ENCODE measurements at regions not wholly inside any gene's neighbourhood (a gene's known extent, or its start where the extent isn't known, plus 50 kb on each side); places are given as distances from the start of the nearest gene placed in this dataset.
"Not testable (repeated sequence)": the region's sequence is repeated elsewhere in the genome, so short reads cannot be mapped to it uniquely, and the experiment has no call there.

DNA sequence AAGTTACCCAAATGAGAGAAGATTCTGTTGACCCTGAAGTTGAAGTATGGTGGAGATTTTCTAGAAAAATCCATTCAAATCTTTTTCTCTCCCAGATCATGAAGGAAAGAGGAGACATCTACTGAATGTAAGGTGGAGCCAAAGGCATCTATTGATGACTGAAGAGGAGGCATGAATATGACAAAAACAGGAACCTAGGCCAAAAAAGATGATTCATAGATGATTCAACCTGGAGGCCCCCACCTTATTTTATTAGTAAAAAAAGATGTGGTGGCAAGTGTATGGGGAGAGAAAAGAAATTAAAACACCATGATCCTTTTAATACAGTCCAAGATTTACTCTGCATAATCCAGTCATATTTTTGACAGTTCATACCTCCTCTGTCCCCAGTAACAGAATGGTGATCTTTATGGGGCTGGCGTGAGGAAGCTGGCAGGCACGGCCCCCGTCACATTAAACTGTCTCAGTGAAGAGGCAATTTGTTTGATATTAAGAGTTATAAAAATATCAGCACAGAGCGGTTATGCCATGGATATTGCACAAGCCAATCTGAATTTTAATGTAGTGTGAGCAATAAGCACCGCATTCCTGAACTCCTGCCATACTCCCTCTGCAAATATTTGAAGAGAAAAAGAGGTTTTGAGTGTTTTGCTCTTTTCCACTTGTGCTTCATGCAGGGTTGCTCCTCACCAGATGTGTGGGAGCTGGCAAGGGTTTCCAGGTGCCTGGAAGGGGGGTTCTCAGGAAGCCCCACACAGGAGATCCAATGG, 94.4 kb downstream of the TRIM43 start:
- not testable (repeated sequence) for DNase-seq

DNA sequence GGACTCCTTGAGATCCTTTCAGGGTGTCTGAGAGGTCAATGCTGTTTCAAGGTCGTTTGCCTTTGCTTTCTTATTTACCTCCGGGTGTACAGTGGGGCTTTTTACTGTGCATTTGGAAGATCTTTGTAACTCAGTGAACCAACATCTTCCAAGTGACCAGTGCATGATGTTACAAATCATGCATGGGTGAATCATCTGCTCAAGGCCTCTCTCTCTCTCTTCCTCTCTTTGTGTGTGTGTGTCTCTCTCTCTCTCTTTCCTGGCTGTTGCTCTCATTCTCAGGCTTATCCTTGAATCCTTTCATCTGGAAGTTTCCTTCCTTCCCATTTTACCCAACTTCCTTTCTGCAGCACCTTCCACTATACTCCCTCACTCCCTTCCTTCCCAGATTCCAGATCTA, 96.1 kb downstream of the TRIM43 start:
- not testable (repeated sequence) for DNase-seq

DNA sequence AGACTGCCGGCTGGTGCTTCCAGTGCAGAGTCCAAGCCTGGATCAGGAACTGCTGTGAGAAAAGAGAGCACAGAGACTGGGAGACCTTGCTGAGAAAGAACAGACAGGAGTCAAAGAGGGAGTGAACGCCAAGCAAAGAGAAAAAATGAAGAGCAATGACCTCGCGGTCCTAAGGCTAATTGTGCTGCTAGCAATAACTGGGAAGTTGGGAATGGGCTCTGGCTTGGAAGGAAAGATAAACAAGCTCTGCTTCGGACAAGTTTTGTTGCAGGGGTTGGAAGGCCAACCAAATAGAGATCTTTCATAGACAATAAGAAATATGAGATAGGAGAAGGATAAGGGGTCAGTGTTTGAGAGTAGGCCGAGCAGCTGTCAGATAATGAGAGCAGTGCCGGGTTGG, 99.4 kb downstream of the TRIM43 start:
- DNase-seq: not testable (repeated sequence)

DNA sequence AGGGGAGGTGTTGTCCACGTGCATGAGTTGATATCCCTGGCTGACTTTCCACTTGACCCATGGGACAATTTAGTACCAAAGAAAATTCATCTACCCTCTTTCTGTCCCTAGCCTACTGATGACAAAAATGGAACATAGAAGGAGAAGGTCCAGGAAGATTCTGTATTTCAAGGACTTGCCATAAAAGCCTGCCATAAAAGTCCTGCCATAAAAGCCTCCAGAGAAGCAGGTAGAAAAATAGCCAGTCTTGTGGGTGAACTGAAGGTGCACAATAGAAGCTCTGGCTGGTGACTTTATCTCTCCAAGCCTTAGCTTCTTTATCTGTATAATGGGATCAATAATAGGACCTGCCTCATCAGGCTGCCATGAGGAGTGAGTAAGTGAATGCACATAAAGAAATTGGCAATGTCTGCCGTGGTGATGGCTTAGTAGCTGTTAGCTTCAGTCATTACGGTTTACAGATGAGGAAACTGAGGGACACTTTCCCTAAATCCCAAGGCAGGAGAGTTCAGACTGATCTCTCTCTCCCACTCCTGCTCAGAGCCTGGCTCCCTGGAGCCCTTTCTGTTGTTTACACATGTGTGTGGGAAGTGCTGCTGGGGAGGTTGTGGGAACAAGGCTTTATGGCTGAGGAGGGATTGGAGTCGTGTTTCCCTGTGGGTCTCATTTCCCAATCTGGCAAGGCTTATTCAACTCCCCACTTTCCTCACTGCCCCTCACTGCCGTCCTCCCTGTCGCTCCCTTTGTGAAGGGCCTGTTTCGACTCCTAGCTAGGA, 101.5 kb downstream of the TRIM43 start:
- not testable (repeated sequence) for DNase-seq

DNA sequence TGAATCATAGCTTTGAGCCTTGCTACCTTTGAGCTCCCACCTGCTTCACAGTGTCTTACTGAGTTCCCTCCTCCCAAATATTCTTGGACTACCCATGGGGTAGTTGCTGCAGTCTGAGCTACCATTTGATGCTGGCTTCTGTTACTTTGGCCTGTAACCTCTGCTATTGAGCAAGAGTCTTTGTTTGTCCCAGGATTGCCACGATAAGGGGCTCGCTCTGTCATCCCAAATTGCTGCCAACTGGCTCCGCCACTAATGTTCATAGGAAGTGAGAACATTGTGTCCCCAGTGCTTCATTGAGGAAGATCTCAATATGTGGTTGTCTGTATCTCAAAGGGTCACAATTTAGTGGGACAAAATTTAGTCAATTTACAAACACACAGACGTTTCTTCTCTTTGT, 103.8 kb downstream of the TRIM43 start:
- no peak for DNase-seq

GRCh38 chr2:95698146-95698545, 106.3 kb downstream of the TRIM43 start:
- no peak for DNase-seq

DNA sequence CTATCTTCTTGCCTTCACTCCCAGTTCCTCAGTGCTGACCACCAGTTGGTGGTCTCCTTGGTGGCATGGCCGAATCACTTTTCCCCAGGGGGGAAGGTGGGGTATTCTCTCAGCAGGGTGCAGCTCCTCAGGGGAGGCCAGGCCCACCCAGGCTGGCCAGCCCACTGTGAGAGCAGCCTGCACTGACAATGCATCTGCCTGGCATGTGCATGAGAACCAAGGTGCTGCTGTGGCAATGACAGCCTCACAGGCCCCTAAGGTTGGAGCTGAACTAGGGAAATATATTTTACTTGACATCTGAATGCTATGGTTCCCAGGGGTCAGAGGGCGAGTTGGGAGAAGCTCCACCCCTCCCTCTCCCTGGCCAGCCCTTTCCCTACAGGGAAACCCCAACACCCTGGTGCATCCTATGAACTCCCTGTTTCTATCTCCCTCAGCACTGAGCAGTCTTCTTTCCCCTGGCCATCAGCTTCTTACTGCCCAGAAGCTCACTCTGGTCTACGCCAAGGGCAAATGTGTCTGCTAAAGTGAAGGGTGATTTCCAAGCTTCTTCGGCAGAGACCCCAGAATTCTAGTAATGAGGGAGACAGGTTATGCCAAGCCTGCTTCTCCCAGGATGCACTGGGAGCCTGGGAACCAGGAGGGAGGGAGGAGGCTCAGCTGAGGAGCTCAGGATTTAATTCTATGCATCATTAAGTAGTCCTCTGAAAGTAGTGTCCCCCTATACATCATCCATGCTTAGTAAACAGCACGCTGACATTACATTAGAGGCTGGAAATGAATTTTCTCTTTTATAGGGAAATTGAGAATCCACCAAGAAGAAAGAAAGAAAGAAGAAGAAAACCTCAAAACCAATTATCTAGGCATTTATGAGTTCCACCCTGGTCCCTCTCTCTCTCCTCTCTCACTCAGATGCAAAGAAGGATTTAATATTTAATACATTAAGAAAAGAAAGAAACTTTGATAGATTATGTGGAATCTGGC, 107.7 kb downstream of the TRIM43 start:
- not testable (repeated sequence) for DNase-seq

GRCh38 chr2:95700519-95700918, 108.7 kb downstream of the TRIM43 start:
- no peak for DNase-seq

- DNase-seq: no peak
Measured at GRCh38 chr2:95702471-95702870, 110.7 kb downstream of the TRIM43 start.

GRCh38 chr2:95707161-95707560, 115.4 kb downstream of the TRIM43 start:
- DNase-seq: not testable (repeated sequence)

GRCh38 chr2:95707837-95708236, 116.0 kb downstream of the TRIM43 start:
- DNase-seq: no peak

- DNase-seq: no peak
Measured at GRCh38 chr2:95709831-95710230, 118.0 kb downstream of the TRIM43 start.

GRCh38 chr2:95713470-95714177, 121.8 kb downstream of the TRIM43 start:
- DNase-seq: not testable (repeated sequence)

DNA sequence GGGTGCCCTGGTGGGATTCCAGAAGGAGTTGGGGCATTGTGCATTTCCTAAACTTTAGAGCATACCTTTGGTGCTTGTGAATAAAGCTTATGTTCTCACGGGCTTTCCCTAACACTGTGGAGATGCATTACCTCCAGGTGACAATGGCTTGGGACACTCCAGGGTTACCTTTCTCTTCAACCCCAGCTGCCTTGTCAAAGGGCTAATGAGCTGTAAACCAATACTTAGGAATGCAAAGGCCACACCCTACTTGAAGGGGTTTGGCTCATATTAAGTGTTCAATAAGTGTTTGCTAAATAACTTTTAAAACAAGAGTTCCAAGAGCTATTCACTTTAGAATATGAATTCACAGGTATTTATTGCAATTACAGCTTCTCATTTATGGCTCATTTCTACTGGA, 122.6 kb downstream of the TRIM43 start:
- not testable (repeated sequence) for DNase-seq

DNA sequence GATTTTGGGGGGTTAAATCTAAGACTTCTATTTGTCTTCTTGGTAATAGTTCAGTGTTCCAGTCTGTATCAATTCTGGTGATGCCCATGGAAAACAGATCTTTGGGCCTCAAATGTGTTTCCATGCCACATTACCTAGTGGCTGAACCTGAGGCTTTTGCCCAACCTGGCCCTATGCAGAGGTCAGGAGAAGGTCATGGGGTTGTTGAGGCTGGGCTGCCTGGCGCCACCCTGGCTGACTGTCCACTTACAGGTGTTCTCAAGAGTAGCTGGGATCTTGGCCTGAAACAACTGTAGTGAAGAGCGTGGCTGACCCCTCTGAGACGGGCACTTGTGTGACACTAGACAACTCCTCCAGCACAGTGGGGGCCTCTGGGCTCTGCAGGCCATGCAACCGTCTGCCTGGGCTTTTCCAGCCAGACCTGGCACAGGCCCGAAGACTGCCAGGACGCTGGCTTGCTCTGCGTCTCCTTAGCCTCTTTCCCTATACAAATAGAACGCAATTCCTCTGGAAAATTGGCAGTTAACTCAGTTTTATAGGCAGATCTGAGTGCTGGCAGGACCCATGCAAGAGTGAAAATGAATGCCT, 127.8 kb downstream of the TRIM43 start:
- DNase-seq: no peak

DNA sequence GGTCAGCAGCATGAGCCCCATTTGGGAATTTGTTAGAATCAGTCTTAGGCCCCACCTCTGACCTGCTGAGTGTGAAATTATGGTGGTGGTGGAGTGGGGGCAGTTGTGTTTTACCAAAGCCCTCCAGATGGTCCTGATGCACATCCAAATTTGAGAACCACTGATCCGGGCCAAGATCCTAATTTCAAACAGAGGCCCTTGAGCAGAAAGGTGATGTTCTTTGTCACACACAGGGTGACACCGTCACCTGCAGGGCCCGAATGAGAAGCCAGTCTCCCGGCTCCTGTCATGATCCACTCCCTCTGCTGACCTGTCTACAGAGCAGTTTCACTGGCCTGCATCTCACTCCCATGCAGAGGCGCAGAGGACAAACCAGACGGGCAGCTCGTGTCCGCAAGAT, 129.9 kb downstream of the TRIM43 start:
- no peak for DNase-seq

DNA sequence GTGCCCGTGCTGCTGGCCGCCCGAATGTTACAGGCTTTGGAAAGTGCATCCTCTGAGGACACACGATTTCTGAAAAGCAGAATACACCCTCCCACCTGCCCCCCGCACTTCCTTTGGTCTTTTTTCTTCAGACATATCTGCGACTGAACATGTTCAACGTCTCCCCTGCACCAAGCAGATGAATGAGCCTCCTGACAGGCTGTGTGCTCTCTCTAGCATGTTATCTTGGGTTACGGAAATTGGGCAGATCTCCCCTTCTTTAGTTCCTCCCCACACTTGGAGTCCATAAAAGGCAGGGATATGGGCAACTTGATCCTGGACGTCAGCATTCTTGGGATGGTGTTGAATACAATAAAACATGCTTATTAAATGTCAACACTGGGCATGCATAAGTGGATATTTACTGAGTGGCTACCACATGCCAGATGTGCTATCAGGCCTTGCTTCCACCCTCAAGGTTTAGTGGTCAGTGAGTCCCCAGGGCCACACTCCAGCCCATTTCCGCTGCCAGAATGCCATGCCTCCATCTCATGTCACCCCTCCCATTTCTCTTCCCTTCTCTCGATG, 130.4 kb downstream of the TRIM43 start:
- DNase-seq: no peak

GRCh38 chr2:95723627-95724210, 131.9 kb downstream of the TRIM43 start:
- not testable (repeated sequence) for DNase-seq

GRCh38 chr2:95725191-95725590, 133.4 kb downstream of the TRIM43 start:
- not testable (repeated sequence) for DNase-seq

GRCh38 chr2:95725677-95726076, 133.9 kb downstream of the TRIM43 start:
- DNase-seq: not testable (repeated sequence)

GRCh38 chr2:95727420-95727819, 135.6 kb downstream of the TRIM43 start:
- not testable (repeated sequence) for DNase-seq
